ENCODE measurements at regions not wholly inside any gene's neighbourhood (a gene's known extent, or its start where the extent isn't known, plus 50 kb on each side); places are given as distances from the start of the nearest gene placed in this dataset.

DNA sequence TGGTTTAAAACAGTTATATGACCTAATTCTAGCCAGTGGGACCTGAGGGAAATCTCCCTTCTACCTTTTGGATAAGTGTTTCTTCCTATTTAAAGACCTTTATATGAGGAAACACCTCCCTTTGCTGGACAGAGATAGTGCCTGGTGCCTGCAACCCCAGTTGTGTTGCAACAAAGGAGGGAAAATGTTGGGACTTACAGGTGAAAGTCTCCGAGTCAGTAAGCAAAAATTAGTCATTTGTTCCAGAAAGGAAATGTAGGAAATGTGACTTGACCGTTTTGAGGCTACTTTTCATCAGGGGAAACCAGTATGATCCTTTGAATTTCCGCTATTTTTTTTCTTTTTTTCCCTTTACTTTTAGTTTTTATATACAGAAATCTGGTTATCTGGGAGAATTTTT is 165.5 kb downstream of the DKK1 start:
- H3K36me3 Mint-ChIP-seq (ENCODE audit: low read depth), result peaks cover 6% of the 10 kb centered on the region
- no peak for DNase-seq

DNA sequence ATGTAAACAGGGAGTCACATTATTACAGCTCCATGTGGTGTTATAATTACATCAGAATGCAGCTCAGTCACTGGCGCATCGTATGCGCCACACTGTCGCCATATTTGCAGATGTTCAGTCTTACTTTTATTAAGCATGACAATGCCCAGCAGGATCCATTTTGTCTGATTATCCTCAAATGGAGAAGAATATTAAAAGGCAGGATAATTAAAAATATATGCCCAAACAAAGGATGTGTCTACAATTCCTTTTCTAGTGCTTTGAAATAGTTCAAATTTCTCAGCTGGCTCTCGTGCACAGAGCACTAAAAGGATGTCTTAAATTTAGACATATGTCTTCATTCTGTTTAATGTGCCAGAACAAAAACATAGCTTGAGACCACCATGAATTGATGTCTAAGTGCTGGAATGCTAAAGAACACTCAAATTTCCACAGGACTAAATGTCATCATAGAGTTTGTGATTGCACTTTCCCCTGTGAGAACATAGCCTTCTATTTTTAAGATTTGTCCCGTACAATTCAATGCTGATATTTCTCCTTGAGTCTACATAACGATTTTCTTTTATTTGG is 168.0 kb downstream of the DKK1 start:
- H3K4me1 Mint-ChIP-seq (ENCODE audit: low read depth), result peaks cover 38% of the 10 kb centered on the region
- H3K9me3 Mint-ChIP-seq, result no peaks in the 10 kb centered on the region
- no peak overlapping the region for H3K4me3 Mint-ChIP-seq
- TF ChIP-seq CTCF (IDR thresholded peaks at IDR 0.05), result no peak
- H3K27ac Mint-ChIP-seq, result no peak overlapping the region
- no peaks in the 10 kb centered on the region for H3K27me3 Mint-ChIP-seq (ENCODE audit: insufficient read depth)
- peaks cover 6% of the 10 kb centered on the region for H3K36me3 Mint-ChIP-seq (ENCODE audit: low read depth)
- no peak for DNase-seq

More for the DNA sequence above, 165.5 kb downstream of the DKK1 start:
- Mint-ChIP-seq H3K27ac (no peak overlapping the region), H3K27me3 (ENCODE audit: insufficient read depth) (no peaks in the 10 kb centered on the region), H3K4me3 (no peak overlapping the region), H3K4me1 (ENCODE audit: low read depth) (peaks cover 22% of the 10 kb centered on the region), H3K9me3 (no peaks in the 10 kb centered on the region)
- TF ChIP-seq CTCF (IDR thresholded peaks at IDR 0.05), result no peak

DNA sequence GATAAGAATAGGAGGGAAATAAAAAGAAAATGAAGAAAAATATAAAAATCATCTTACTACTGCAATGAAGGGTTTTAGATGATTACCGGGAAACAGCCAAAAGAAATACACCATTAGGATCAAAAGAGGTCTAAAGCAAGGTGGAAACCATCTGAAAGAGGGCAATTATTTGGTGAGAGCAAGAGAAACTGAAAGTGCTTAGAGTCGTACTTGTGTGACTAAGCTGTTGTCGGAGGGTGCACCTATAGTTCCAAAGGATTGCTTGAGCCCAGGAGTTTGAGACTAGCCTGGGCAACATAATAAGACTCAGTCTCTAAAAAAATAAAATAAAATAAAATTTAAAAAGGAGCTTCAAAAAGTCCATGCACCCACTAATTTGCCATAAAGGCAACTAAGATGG is 169.5 kb downstream of the DKK1 start:
- no peak overlapping the region for H3K4me3 Mint-ChIP-seq
- TF ChIP-seq CTCF (IDR thresholded peaks at IDR 0.05), result no peak
- no peaks in the 10 kb centered on the region for H3K27me3 Mint-ChIP-seq (ENCODE audit: insufficient read depth)
- peaks cover 6% of the 10 kb centered on the region for H3K36me3 Mint-ChIP-seq (ENCODE audit: low read depth)
- H3K9me3 Mint-ChIP-seq, result no peaks in the 10 kb centered on the region
- H3K4me1 Mint-ChIP-seq (ENCODE audit: low read depth), result peaks cover 54% of the 10 kb centered on the region
- peak overlapping the region; percentile 33; the same call in 1 of the 2 replicates for H3K27ac Mint-ChIP-seq
- DNase-seq, result no peak

- H3K27ac Mint-ChIP-seq, result peak overlapping the region; percentile 33; the same call in 1 of the 2 replicates
Measured at GRCh38 chr10:52484206-52485065, 170.4 kb downstream of the DKK1 start.

GRCh38 chr10:52485462-52485861 is 171.4 kb downstream of the DKK1 start:
- Mint-ChIP-seq H3K36me3 (ENCODE audit: low read depth) (peaks cover 6% of the 10 kb centered on the region), H3K9me3 (no peaks in the 10 kb centered on the region), H3K27ac (peak overlapping the region; percentile 89), H3K27me3 (ENCODE audit: insufficient read depth) (no peaks in the 10 kb centered on the region), H3K4me3 (no peak overlapping the region), H3K4me1 (ENCODE audit: low read depth) (peaks cover 72% of the 10 kb centered on the region)
- no peak for TF ChIP-seq CTCF (IDR thresholded peaks at IDR 0.05)
- no peak for DNase-seq

More at GRCh38 chr10:52484206-52485065, 170.4 kb downstream of the DKK1 start:
- no peaks in the 10 kb centered on the region for H3K27me3 Mint-ChIP-seq (ENCODE audit: insufficient read depth)
- H3K9me3 Mint-ChIP-seq, result no peaks in the 10 kb centered on the region
- H3K4me1 Mint-ChIP-seq (ENCODE audit: low read depth), result peaks cover 62% of the 10 kb centered on the region
- DNase-seq, result no peak
- no peak overlapping the region for H3K4me3 Mint-ChIP-seq
- no peak for TF ChIP-seq CTCF (IDR thresholded peaks at IDR 0.05)
- peaks cover 6% of the 10 kb centered on the region for H3K36me3 Mint-ChIP-seq (ENCODE audit: low read depth)
